ENCODE measurements at regions not wholly inside any gene's neighbourhood (a gene's known extent, or its start where the extent isn't known, plus 50 kb on each side); places are given as distances from the start of the nearest gene placed in this dataset.

GRCh38 chr3:40829876-40830275 is 305.1 kb downstream of the ZNF621 start:
- no peaks in the 10 kb centered on the region for H4K20me1 ChIP-seq (ENCODE audit: control insufficient read depth, extremely low read depth, insufficient read depth, low read length)
- TF ChIP-seq CTCF (conservative IDR thresholded peaks at IDR 0.05 in 1 of 2, IDR thresholded peaks at IDR 0.05 in 1 of 2; ENCODE audit: low read depth in 1 of 2, low read length in 2 of 2) (no peak), EZH2 (IDR thresholded peaks at IDR 0.05; ENCODE audit: low read length, missing control alignments) (no peak)
- no peaks in the 10 kb centered on the region for H3K9me3 ChIP-seq (ENCODE audit: control insufficient read depth, insufficient read depth, low read depth, low read length)
- DNase-seq (ENCODE audit: low read depth in 2 of 2) = no peak
- no peak overlapping the region for H3K27ac ChIP-seq (ENCODE audit: insufficient read depth, low read length)
- H3K4me1 ChIP-seq (ENCODE audit: control insufficient read depth, extremely low read depth, insufficient read depth, low read length) = no peaks in the 10 kb centered on the region
- H3K79me2 ChIP-seq (ENCODE audit: control insufficient read depth, insufficient read depth, low read length) = no peaks in the 10 kb centered on the region
- no peak overlapping the region for H3K4me3 ChIP-seq (replicated peaks in 1 of 4; ENCODE audit: control extremely low read depth in 1 of 4, insufficient read depth in 1 of 4, low read depth in 3 of 4, low read length in 4 of 4)
- no peak overlapping the region for H3K4me2 ChIP-seq (ENCODE audit: extremely low read depth, insufficient read depth, low read length)
- no peaks in the 10 kb centered on the region for H3K27me3 ChIP-seq (ENCODE audit: control insufficient read depth, insufficient read depth, low read length)
- H3K9ac ChIP-seq (ENCODE audit: insufficient read depth, low read length) = no peak overlapping the region
- no peaks in the 10 kb centered on the region for H3K36me3 ChIP-seq (ENCODE audit: control insufficient read depth, insufficient read depth, low read length)
- no peak overlapping the region for H2AFZ ChIP-seq (ENCODE audit: low read length)

GRCh38 chr3:40837300-40837699 is 312.5 kb downstream of the ZNF621 start:
- H2AFZ ChIP-seq (ENCODE audit: low read length) = no peak overlapping the region
- H3K36me3 ChIP-seq (ENCODE audit: control insufficient read depth, insufficient read depth, low read length) = no peaks in the 10 kb centered on the region
- H3K4me1 ChIP-seq (ENCODE audit: control insufficient read depth, extremely low read depth, insufficient read depth, low read length) = no peaks in the 10 kb centered on the region
- no peaks in the 10 kb centered on the region for H3K27me3 ChIP-seq (ENCODE audit: control insufficient read depth, insufficient read depth, low read length)
- no peak overlapping the region for H3K4me2 ChIP-seq (ENCODE audit: extremely low read depth, insufficient read depth, low read length)
- DNase-seq (ENCODE audit: low read depth in 2 of 2) = no peak
- TF ChIP-seq CTCF (conservative IDR thresholded peaks at IDR 0.05 in 1 of 2, IDR thresholded peaks at IDR 0.05 in 1 of 2; ENCODE audit: low read depth in 1 of 2, low read length in 2 of 2) (no peak), EZH2 (IDR thresholded peaks at IDR 0.05; ENCODE audit: low read length, missing control alignments) (no peak)
- no peak overlapping the region for H3K4me3 ChIP-seq (replicated peaks in 1 of 4; ENCODE audit: control extremely low read depth in 1 of 4, insufficient read depth in 1 of 4, low read depth in 3 of 4, low read length in 4 of 4)
- no peaks in the 10 kb centered on the region for H3K9me3 ChIP-seq (ENCODE audit: control insufficient read depth, insufficient read depth, low read depth, low read length)
- H3K9ac ChIP-seq (ENCODE audit: insufficient read depth, low read length) = no peak overlapping the region
- no peak overlapping the region for H3K27ac ChIP-seq (ENCODE audit: insufficient read depth, low read length)
- no peaks in the 10 kb centered on the region for H4K20me1 ChIP-seq (ENCODE audit: control insufficient read depth, extremely low read depth, insufficient read depth, low read length)
- no peaks in the 10 kb centered on the region for H3K79me2 ChIP-seq (ENCODE audit: control insufficient read depth, insufficient read depth, low read length)

GRCh38 chr3:40841131-40841530 is 316.4 kb downstream of the ZNF621 start:
- Histone ChIP-seq H2AFZ (ENCODE audit: low read length) (no peak overlapping the region), H3K9ac (ENCODE audit: insufficient read depth, low read length) (no peak overlapping the region), H3K4me2 (ENCODE audit: extremely low read depth, insufficient read depth, low read length) (no peak overlapping the region), H3K27ac (ENCODE audit: insufficient read depth, low read length) (no peak overlapping the region), H3K27me3 (ENCODE audit: control insufficient read depth, insufficient read depth, low read length) (no peaks in the 10 kb centered on the region), H3K36me3 (ENCODE audit: control insufficient read depth, insufficient read depth, low read length) (no peaks in the 10 kb centered on the region), H3K4me1 (ENCODE audit: control insufficient read depth, extremely low read depth, insufficient read depth, low read length) (no peaks in the 10 kb centered on the region), H4K20me1 (ENCODE audit: control insufficient read depth, extremely low read depth, insufficient read depth, low read length) (no peaks in the 10 kb centered on the region), H3K9me3 (ENCODE audit: control insufficient read depth, insufficient read depth, low read depth, low read length) (no peaks in the 10 kb centered on the region), H3K4me3 (replicated peaks in 1 of 4; ENCODE audit: control extremely low read depth in 1 of 4, insufficient read depth in 1 of 4, low read depth in 3 of 4, low read length in 4 of 4) (no peak overlapping the region), H3K79me2 (ENCODE audit: control insufficient read depth, insufficient read depth, low read length) (no peaks in the 10 kb centered on the region)
- TF ChIP-seq EZH2 (IDR thresholded peaks at IDR 0.05; ENCODE audit: low read length, missing control alignments) = no peak
- DNase-seq (ENCODE audit: low read depth in 2 of 2) = no peak

All from fibroblast of lung (primary cell).